Activated CD4-positive, alpha-beta T cell treated with anti-CD3 and anti-CD28 coated beads for 48 hours (primary cell): ENCODE measurements at regions not wholly inside any gene's neighbourhood (a gene's known extent, or its start where the extent isn't known, plus 50 kb on each side); places are given as distances from the start of the nearest gene placed in this dataset.
"Not testable (repeated sequence)": the region's sequence is repeated elsewhere in the genome, so short reads cannot be mapped to it uniquely, and the experiment has no call there.

Experiments used
- DNase-seq: peaks from one replicate; pipeline ENCODE4 v3.0.0-alpha.2; 2020

DNA sequence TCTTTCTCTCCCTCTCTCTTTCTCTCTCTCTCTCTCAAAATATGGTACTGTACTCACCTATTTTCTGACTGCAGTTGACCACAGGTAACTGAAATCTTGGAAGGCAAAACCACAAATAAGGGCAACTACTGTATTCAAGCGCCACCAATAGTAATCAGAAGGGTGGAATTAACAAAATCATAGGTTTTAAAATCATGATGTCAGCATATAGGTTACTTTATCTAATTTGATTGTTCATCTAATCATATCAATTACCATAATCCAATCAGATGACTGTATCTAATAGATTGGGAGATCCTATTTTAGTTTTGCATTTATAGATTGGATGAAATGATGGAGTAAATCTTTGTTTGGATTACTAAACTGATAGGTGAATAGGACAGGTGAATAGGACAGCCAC lies 155.8 kb upstream of the KITLG start:
- no peak for DNase-seq

DNA sequence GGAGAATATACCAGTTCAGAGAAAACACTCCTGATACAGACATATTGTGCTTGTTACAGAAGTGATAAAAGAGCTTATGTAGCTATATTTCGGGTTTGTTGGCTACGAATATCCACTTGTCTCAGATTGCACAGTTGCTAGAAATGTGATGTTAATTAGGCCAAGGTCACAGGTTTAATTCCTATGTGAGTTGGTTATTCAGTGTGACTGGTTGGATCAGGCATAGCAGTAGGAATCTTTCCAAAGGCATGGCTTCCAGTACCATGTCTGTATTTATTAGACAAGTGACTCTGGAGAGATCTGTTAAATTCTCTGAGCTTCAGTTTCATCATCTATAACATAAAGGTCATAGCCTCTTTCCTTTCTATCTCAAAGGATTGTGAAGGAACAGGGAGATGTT lies 152.7 kb upstream of the KITLG start:
- DNase-seq: no peak

DNA sequence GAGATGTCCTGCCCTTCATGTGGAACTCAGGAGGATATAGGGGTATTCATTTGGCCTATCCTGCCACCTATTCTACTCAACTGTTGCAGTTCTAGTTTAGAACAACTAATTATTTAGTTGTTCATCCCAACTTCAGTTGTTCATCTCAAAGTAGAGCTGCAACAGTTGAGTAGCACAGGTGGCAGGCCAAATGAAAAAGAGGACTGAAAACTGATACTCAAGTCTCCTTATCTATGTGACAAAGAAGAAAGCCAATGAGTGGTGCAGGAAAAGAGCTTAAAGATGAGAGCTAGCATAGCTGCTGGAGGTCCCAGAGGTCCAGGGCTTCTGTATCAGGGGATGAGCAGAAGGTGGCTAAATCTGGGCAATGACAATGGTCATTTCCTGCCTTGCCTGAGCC lies 148.9 kb upstream of the KITLG start:
- no peak for DNase-seq

DNA sequence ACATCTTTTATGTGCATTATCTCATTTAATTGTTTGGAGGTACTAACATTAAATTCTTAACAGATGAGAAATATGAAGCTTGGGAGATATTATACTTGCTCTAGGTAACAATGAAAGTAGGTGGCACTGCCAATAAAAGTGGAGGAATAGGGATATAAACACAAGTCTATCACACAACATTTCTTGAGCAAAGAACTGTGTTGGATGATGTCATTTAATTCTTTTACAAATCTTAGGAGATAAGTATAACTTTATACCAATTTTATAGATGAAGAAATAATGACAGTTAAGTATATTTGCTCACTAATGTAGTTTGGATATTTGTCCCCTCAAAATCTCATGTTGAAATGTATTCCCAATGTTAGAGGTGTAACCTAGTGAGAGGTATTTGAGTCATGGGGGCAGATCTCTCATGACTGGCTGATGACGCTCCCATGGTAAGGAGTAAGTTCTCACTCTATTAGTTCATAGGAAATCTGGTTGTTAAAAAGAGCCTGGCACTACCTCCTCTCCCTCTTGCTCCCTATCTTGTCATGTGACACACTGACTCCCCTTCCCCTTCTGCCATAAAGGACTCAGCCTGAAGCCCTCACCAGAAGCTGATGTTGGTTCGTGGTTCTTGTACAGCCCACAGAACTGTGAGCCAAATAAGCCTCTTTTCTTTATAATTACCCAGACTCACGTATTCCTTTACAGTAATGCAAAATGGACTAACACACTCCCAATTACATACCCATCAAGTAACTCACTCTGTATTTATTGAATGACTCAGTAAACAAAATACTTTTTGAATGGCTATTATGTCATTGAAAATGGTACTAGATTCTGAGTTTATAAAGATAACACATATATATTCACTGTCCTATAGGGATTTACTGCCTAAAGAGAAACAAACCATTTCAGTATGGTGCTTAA lies 146.8 kb upstream of the KITLG start:
- no peak for DNase-seq

DNA sequence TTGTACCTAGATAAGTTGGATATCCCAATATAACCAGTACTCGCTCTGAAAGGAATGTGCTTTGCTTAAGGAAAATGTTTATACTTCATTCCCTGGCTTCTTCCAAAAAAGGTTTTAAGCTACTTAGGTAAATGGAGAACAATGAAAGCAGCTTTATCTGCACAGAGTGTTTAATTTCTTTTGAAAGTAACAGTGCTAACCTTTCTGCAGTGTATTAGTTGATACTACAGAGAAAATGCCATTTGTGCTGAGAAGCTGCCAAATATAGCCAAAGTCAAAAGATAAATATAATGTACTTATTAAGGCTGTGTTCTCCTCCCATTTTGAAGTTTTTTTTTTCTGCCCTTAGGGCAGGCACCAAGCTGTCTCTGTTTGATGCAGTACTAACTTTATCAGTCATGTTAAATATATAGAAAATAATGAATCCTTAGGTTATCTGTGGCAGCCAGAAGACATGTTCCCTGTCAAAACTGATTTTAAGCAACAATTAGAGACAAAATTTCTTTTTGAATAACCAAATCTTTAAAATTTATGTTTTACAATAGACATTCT lies 145.4 kb upstream of the KITLG start:
- DNase-seq: no peak

DNA sequence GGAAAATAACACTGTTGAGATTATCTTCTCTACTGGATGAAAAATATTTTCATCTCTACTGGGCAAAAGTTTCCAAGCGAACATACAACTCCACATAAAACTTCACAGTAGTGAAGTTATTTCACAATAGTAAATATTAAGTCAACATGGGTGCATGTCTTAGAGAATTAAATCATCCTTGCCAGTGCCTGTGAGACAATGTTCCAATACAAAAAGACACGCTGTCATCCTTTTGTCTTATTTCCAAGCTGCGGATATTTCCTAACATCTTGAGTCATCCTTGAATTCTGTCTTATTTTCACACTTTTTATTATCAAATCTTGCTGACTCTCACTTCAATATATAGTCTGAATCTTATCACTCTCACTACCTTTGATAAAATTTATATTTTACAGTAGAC lies 142.9 kb upstream of the KITLG start:
- no peak for DNase-seq

DNA sequence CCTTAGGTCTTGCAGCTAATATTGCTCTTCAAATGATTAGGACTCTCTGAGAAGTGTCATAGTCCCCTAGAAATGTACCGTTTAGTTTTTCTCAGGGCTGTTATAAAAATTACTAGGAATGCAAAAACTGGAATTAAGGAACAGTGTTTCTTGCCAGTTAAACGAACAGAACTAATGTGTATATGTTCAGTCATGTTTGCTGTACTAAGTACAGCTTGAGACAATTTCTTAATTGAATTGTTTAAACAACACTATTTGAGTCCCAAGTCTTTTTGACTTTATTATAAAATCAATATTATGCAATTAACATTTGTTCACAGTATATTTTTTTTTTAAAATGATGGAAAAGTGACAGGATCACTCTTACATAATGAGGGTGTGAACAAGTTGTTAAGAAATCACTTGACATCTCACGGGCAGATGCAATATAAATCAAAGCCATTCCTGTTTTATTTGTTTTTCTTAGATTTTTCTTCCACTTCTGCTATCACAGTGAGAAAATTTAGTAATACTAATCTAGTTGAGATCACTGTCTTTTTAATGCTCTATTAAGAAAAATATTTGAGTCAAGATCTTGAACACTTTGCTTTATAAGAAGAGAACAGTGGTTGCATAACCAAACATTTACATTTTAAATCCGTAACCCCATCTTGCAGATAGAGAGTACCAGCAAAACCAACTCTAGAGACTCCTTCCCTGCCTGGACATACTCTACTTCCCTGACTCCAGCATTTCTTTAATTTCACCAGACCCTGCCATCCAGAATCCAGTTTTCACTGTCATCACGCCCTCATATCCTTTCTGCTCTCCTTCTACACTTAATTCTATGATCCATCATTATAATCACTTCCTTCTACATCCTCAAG lies 140.7 kb upstream of the KITLG start:
- no peak for DNase-seq

DNA sequence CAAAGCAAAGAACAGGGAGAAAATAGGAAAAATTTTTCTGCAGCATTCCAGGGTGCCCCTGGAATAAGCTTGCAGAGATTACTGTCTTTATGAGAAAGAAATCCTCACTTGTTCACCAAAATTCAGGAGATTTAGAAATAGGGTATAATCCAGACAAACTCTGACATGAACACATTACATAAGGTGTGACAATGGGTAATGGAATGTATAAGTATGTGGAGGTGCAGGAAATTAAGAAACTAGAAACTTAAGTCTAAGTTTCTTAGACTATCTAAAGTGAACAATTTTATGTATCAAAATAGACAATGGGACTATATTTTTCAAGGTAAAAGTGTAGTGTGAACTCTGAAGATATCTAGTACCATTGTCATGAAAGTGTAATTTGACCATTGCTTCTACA lies 140.0 kb upstream of the KITLG start:
- no peak for DNase-seq

DNA sequence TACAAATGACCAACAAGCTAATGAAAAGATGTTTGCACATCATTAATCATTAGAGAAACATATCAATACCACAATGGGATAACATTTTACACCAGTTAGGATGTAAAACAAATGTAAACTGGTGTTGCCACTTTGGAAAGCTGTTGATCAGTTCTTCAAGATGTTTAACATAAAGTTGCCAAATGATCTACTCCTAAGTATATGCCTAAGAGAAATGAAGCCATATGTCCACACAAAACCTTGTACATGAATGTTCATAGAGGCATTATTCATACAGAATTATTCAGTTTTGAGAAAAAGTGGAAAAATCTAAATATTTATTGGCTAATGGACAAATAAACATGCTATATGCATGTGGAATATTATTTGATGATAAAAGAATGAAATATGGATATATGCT lies 136.9 kb upstream of the KITLG start:
- no peak for DNase-seq

DNA sequence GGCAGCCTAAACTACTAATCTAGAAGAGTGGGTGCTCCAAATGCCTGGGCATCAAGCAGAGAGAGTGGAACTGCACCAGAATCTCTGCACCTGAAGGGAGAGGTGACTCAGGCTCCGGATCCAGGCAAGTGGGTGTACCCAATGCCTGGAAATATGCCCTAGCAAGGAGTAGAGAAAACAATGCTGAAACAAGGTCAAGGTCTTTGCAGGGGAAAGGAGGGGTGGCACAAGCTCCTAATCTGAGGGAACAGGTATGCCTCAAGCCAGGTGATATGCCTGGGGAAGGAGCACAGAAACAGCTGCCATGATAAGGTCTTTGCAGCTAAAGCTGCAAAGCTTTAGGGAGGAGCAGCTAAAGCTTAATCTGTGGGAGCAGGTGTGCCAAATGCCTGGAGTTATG lies 136.0 kb upstream of the KITLG start:
- DNase-seq: no peak

DNA sequence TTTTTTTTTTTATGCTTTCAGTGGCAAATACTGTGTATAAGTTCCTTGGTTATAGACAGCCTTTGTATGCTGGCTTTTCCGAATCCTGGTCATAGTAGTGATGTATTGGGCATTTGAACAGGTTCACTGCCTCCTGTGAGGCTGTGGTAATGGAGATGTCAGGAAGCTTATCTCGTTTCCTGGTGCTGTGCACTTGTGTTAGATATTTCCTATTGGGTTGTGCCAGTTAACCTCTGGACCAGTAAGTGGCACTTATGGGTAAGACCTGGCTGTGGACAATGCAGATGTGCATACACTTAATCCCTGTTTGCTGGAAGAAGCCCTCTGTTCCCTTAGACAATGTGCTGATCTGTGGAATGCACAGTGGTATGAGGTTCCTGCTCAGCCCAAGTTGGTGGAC lies 135.4 kb upstream of the KITLG start:
- no peak for DNase-seq

DNA sequence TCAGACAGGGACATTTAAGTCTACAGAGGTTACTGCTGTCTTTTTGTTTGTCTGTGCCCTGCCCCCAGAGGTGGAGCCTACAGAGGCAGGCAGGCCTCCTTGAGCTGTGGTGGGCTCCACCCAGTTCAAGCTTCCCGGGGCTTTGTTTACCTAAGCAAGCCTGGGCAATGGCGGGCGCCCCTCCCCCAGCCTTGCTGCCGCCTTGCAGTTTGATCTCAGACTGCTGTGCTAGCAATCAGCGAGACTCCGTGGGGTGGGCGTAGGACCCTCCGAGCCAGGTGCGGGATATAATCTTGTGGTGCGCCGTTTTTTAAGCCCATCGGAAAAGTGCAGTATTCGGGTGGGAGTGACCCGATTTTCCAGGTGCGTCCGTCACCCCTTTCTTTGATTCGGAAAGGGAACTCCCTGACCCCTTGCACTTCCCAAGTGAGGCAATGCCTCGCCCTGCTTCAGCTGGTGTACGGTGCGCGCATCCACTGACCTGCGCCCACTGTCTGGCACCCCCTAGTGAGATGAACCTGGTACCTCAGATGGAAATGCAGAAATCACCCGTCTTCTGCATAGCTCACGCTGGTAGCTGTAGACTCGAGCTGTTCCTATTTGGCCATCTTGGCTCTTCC lies 134.1 kb upstream of the KITLG start:
- not testable (repeated sequence) for DNase-seq

DNA sequence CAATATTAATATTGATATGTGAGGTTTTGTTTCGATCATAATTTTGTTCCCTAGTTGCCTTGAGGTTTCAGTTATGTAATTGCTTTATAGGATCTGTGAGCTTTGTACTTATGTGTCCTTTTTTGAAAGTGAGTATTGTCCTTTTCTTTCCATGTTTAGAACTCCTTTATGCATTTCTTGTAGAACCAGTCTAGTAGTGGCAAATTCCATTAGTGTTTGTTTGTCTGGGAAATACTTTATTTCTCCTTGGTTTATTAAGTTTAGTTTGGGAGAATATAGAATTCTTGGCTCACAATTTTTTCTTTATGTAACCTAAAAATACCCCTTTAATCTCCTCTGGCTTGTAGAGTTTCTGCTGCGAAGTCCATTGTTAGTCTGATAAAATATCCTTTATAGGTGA lies 127.5 kb upstream of the KITLG start:
- DNase-seq: no peak

DNA sequence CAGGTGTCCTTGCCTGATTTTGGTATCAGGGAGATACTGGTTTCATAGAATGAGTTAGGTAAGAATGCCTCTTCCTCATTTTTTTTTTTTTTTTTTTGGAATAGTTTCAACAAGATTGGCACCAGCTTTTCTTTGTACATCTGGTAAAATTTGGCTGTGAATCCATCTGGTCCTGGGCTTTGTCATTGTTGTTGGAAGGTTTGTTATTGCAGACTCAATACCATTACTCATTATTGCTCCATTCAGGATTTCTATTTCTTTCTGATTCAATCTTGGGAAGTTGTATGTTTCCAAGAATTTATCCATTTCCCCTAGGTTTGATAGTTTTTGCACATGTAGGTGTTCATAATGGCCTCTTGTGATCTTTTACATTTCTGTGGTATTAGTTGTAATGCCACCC lies 126.0 kb upstream of the KITLG start:
- DNase-seq: no peak

DNA sequence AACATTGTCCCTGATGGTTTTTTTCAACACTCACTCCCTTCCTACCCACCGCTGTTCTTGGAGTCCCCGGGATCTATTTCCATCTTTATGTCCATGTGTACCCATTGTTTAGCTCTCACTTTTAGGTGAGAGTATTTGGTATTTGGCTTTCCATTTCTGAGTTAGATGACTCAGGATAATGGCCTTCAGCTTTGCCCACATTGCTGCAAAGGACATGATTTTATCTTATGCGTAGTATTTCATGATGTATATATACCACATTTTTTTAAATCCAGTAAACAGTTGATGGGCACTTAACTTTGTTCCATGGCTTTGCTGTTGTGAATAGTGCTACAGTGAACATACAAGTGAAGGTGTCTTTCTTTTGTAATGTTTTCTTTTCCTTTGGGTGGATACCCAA lies 123.5 kb upstream of the KITLG start:
- DNase-seq: no peak

DNA sequence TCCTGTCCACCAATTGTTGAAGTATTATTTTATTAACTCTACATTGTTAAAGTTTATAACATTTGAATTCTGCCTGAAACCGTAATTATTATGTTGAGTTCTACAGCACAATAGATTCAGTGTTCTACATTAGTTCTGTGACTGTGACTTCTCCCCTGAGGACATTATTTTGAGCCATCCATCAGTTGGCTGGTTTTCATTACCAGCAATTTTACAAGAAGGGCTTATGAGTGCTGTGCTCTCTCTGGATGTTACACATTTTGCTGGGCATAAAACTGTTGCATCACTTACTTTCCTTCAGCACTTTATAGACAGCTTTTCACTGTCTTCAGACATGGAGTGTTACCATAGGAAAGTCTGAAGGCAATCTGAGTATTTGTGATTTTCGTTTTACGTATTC lies 118.2 kb upstream of the KITLG start:
- DNase-seq: no peak

DNA sequence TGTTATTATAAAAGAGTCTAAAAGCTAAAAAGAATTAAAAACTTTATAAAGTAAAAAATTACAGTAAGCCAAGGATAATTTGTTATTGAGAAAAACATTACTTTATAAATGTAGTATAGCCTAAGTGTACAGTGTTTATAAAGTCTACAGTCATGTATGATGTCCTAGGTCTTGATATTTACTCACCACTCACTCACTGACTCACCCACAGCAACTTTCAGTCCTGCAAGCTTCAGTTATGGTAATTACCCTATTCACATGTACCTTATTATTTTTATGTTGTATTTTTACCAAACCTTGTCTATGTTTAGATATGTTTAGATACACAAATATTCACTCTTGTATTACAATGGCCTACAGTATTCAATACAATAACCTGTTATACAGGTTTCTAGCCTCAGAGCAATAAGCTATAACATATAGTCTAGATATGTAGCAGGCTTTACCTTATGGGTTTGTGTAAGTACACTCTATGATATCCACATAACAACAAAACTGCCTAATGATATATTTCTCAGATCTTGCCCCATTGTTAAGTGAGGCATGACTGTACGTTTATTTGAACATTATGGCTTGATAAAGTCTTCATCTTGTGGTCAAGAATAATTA lies 113.7 kb upstream of the KITLG start:
- no peak for DNase-seq

DNA sequence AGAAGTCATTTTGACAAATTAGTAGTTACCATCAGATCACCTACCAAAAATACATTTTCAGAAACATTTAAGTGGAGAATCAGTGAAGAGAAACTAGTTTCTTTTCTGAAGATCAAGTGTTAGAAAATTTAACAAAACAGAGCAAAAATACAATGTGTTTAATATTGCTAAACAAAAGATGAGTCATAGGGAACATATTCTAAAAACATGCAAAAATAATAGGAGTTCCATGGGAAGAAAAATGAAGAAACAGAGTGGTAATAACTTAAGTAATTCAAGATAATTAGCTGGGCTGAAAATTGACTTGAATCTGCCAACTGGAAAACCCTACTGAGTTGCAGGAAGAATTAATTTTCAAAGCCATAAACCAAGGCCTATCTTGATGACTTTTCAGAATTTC lies 111.5 kb upstream of the KITLG start:
- no peak for DNase-seq

DNA sequence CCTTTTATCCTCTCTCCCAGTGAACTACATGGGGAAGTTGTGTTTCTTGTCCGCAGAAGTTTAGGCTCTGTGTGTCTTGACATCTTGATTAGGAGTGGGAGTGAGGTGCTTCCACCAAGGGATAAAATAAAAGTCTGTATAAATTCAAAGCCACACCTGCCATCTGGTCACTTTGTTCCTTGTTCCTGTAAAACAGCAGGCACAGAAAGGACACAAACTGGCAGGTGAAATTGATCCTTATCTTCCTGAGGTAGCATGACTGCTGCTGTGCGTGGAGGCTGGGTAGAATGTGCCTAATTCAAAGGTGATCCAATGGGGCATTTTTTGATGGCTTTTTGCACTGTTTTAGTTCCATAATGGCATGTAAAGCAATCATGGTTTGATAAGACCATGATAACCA lies 104.3 kb upstream of the KITLG start:
- no peak for DNase-seq

DNA sequence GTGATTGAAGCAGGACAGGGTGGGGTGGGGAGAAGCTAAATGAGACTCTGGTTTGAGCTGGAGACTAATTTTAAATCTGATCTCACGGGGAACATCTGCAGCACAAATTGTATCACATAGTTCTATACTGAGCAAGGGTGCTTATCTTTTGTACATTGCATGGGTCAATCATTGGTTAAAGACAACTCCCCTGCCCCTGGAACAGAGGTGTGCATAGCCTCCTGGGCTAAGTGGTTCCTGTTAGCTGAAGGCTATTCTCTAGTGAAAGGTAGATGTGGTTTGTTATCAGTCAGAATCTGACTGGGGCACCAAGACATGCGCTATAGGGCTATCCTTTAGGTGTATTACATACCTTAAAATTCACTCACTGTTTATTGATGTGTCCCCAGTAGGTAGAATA lies 103.9 kb upstream of the KITLG start:
- no peak for DNase-seq

DNA sequence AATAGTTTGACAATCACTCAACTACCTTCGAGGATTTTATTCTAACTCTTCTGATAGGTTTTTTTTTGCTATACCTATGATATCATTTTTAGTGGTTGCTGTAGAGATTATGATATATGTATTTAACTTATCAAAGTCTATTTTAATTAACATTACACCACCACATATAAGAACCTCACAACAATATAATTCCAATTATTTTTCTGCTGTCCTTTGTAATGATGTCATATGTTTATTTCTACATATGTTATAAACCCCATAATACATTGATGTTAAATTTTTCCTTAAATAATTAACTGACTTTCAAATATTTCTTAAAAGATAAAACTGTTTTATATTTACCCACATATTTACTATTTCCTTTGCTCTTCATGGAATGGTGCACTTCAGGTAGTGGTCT lies 103.4 kb upstream of the KITLG start:
- no peak for DNase-seq

DNA sequence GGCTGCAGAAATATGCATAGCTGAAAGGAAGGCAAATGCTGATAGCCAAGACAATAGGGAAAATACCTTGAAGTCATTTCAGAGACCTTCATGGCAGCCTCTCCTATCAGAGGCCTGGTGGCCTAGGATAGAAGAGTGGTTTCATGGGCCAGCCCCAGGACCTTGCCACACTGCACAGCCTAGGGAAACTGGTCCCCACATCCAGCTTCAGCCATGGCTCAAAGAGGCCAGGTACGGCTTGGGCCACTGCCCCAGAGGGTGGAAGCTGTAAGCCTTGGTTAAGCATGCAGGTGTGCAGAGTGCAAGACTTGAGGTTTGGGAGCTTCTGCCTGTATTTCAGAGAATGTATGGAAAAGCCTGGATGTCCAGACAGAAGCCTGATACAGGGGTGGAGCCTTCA lies 101.0 kb upstream of the KITLG start:
- DNase-seq: no peak

DNA sequence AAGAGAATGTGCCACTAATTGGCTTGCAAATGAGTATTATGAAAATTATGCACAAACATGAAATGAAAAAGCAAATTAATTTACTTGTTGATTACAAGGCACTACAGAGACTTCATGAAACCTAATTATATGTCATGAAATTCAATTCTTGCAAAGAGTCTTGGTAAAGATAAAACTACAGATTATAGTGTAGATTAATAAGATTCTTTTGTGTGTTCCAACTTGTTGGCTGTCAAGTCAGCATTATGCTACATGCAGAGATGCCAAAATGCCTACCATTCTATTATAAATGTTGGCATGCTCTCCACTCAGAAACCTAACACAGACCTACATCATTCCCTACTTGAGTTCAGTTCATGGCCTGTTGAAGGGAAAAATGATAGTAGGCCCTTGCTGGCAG lies 97.2 kb upstream of the KITLG start:
- no peak for DNase-seq
